ENCODE measurements at regions not wholly inside any gene's neighbourhood (a gene's known extent, or its start where the extent isn't known, plus 50 kb on each side); places are given as distances from the start of the nearest gene placed in this dataset.

DNA sequence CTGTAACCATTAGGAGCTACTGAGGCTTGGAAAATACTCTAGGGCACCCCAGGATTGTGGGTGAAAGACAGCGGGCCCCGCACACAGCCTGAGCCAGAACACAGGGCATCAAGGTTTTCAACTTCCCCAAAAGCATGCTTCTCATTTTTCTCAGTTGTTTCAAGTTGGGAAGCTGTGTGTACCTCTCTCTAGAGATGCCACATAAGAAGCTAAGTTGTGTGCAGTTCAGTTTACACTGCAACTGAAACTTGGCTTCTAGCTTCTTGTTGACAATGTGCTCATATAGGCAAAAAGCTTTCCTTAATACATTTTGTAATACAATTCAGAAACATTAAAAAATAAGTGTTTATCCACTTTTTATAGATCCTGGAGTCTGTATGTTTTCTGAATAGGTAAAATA lies 88.1 kb upstream of the PTPRR start:
- no peak for TF ChIP-seq ISL1 (CRISPR knock-in tag; IDR thresholded peaks at IDR 0.05)
- TF ChIP-seq, protein P1, sequence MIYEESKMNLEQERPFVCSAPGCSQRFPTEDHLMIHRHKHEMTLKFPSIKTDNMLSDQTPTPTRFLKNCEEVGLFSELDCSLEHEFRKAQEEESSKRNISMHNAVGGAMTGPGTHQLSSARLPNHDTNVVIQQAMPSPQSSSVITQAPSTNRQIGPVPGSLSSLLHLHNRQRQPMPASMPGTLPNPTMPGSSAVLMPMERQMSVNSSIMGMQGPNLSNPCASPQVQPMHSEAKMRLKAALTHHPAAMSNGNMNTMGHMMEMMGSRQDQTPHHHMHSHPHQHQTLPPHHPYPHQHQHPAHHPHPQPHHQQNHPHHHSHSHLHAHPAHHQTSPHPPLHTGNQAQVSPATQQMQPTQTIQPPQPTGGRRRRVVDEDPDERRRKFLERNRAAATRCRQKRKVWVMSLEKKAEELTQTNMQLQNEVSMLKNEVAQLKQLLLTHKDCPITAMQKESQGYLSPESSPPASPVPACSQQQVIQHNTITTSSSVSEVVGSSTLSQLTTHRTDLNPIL (CRISPR knock-in tag; IDR thresholded peaks at IDR 0.05; ENCODE audit: low read depth) = no peak
